HCT116 (cell line): ENCODE measurements at regions not wholly inside any gene's neighbourhood (a gene's known extent, or its start where the extent isn't known, plus 50 kb on each side); places are given as distances from the start of the nearest gene placed in this dataset.

Source experiments
- CTCF ChIP-seq, 3 experiments: fragments of 200-600 bp in 1 of 3; sonication (generic) in 1 of 3; IDR thresholded peaks in 2 of 3; conservative IDR thresholded peaks in 1 of 3; 2 replicates each; pipeline ENCODE4 v1.5.1; 2012 to 2017; ENCODE audit warnings: low read depth in 2 of 3, low read length in 2 of 3, antibody characterized with exemption in 1 of 3, borderline replicate concordance in 1 of 3, control low read depth in 1 of 3, mild to moderate bottlenecking in 1 of 3, mixed read lengths in 1 of 3, mixed run types in 1 of 3, moderate library complexity in 1 of 3; ENCODE audit not compliant: insufficient read depth in 1 of 3
- EGR1 ChIP-seq: IDR thresholded peaks from 2 replicates; pipeline ENCODE4 v1.6.1; 2012; ENCODE audit warnings: low read depth
- EZH2 ChIP-seq: fragments of 200-600 bp; sonication (generic); IDR thresholded peaks from 2 replicates; pipeline ENCODE4 v1.6.1; 2017; ENCODE audit warnings: antibody characterized with exemption, mixed run types
- POLR2A ChIP-seq: IDR thresholded peaks from 2 replicates; pipeline ENCODE4 v1.7.0; 2011; ENCODE audit warnings: borderline replicate concordance; ENCODE audit not compliant: insufficient read depth, insufficient read length; ENCODE audit errors: extremely low read depth
- REST ChIP-seq: IDR thresholded peaks from 2 replicates; pipeline ENCODE4 v1.6.1; 2012; ENCODE audit warnings: low read depth

GRCh38 chr7:83819911-83820310, 171.0 kb upstream of the SEMA3E start:
- no peak for TF ChIP-seq CTCF (IDR thresholded peaks at IDR 0.05 in 2 of 3, conservative IDR thresholded peaks at IDR 0.05 in 1 of 3; ENCODE audit: borderline replicate concordance in 1 of 3, insufficient read depth in 1 of 3, low read depth in 2 of 3, low read length in 2 of 3)
- TF ChIP-seq POLR2A = no peak
- TF ChIP-seq EZH2 = no peak
- no peak for TF ChIP-seq REST
- no peak for TF ChIP-seq EGR1
